Myocyte (in vitro differentiated cells): ENCODE measurements at regions not wholly inside any gene's neighbourhood (a gene's known extent, or its start where the extent isn't known, plus 50 kb on each side); places are given as distances from the start of the nearest gene placed in this dataset.

Experiments
- DNase-seq: peaks from one replicate; pipeline ENCODE4 v3.0.0-alpha.2; 2012; ENCODE audit warnings: low read depth

- DNase-seq = peak; percentile 74
These were observed 59.9 kb downstream of the HTR1B start for GRCh38 chr6:77403424-77403823.

GRCh38 chr6:77401231-77401630 lies 62.1 kb downstream of the HTR1B start:
- no peak for DNase-seq

- DNase-seq = no peak
These were observed 65.7 kb downstream of the HTR1B start for GRCh38 chr6:77397561-77397960.

- no peak for DNase-seq
These were observed 73.9 kb downstream of the HTR1B start for GRCh38 chr6:77389402-77389801.

GRCh38 chr6:77383026-77383425 lies 80.3 kb downstream of the HTR1B start:
- DNase-seq = no peak

- no peak for DNase-seq
These were observed 89.3 kb downstream of the HTR1B start for GRCh38 chr6:77373955-77374354.

- DNase-seq = no peak
These were observed 91.5 kb downstream of the HTR1B start for GRCh38 chr6:77371748-77372147.

GRCh38 chr6:77368660-77369313 lies 94.5 kb downstream of the HTR1B start:
- no peak for DNase-seq

- DNase-seq = no peak
These were observed 96.5 kb downstream of the HTR1B start for GRCh38 chr6:77366798-77367197.

- DNase-seq = no peak
These were observed 99.6 kb downstream of the HTR1B start for GRCh38 chr6:77363702-77364101.

- DNase-seq = no peak
These were observed 101.2 kb downstream of the HTR1B start for GRCh38 chr6:77362055-77362454.

- DNase-seq = no peak
These were observed 102.3 kb downstream of the HTR1B start for GRCh38 chr6:77361018-77361417.

- no peak for DNase-seq
These were observed 106.5 kb downstream of the HTR1B start for GRCh38 chr6:77356821-77357220.

GRCh38 chr6:77354581-77354980 lies 108.7 kb downstream of the HTR1B start:
- no peak for DNase-seq

GRCh38 chr6:77353129-77353528 lies 110.2 kb downstream of the HTR1B start:
- no peak for DNase-seq

- DNase-seq = no peak
These were observed 122.0 kb downstream of the HTR1B start for GRCh38 chr6:77341058-77341986.

GRCh38 chr6:77340331-77340730 lies 123.0 kb downstream of the HTR1B start:
- no peak for DNase-seq

- no peak for DNase-seq
These were observed 123.4 kb downstream of the HTR1B start for GRCh38 chr6:77339926-77340325.

- no peak for DNase-seq
These were observed 125.9 kb downstream of the HTR1B start for GRCh38 chr6:77337392-77337791.

GRCh38 chr6:77334093-77334492 lies 129.2 kb downstream of the HTR1B start:
- no peak for DNase-seq

- DNase-seq = no peak
These were observed 130.2 kb downstream of the HTR1B start for GRCh38 chr6:77332915-77333623.

GRCh38 chr6:77326711-77327110 lies 136.6 kb downstream of the HTR1B start:
- no peak for DNase-seq
